ENCODE measurements at regions not wholly inside any gene's neighbourhood (a gene's known extent, or its start where the extent isn't known, plus 50 kb on each side); places are given as distances from the start of the nearest gene placed in this dataset.

DNA sequence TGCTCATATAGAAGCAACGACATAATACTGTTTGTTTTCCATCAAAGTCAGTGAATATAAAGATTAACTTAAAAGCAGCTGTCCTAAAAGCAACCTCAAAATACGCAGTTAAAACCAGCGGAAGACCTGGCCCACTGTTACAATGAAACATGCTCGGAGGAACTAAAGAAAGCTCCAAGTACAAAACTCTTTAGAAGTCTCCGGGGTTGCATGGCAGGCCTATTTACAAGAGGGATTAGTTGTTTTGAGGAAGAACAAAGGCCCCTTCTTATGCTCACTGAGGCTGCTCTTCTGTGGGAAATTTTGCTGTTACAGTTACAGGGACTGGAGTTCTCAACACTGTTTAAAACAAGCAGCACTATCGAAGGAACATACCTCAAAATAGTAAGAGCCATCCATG is 75.9 kb upstream of the C12orf71 start:
- peaks cover 0 to 5% (median 0%) of the 10 kb centered on the region in 4 experiments; a peak in 4 of 7 replicates for H3K4me1 ChIP-seq (replicated peaks in 1 of 4; ENCODE audit: control insufficient read depth in 3 of 4, insufficient read depth in 4 of 4, low read length in 3 of 4)
- no peaks in the 10 kb centered on the region; a peak in 1 of 4 replicates for H3K9me3 ChIP-seq (ENCODE audit: insufficient read depth in 2 of 2, low read depth in 1 of 2, low read length in 1 of 2)
- FAIRE-seq (peak; percentile 55), DNase-seq (ENCODE audit: low read depth in 1 of 2, low spot score in 2 of 2) (no peak)
- no peak overlapping the region for H2BK15ac ChIP-seq (ENCODE audit: low read length)
- H4K5ac ChIP-seq (ENCODE audit: insufficient read length, low read depth, low read length): no peak overlapping the region
- H3K79me1 ChIP-seq (ENCODE audit: low read depth, low read length): no peaks in the 10 kb centered on the region
- H3K4me3 ChIP-seq (ENCODE audit: extremely low read depth in 1 of 4, insufficient read depth in 2 of 4, low read depth in 3 of 4, low read length in 4 of 4): no peak overlapping the region; a peak in 1 of 8 replicates
- H3K36me3 ChIP-seq (ENCODE audit: control insufficient read depth in 2 of 4, insufficient read depth in 4 of 4, low read length in 3 of 4): no peaks in the 10 kb centered on the region
- H3K14ac ChIP-seq (ENCODE audit: insufficient read length): no peak overlapping the region
- H3K79me2 ChIP-seq (ENCODE audit: control insufficient read depth in 1 of 2, insufficient read depth in 2 of 2, low read length in 2 of 2): no peaks in the 10 kb centered on the region
- no peak overlapping the region for H3K9ac ChIP-seq (replicated peaks in 1 of 4; ENCODE audit: extremely low read depth in 1 of 4, low read depth in 3 of 4, low read length in 3 of 4)
- ChIA-PET CTCF (ENCODE audit: partially characterized antibody) (no interaction called here), POLR2A (ENCODE audit: partially characterized antibody) (no interaction called here)
- no peak overlapping the region for H4K8ac ChIP-seq (ENCODE audit: extremely low read depth, insufficient read depth, low read length)
- 0 out of 2 replicates have a peak overlapping the region, but pooled peaks have one; percentile 15 for H2AFZ ChIP-seq (ENCODE audit: low read length)
- no peak overlapping the region; a peak in 1 of 4 replicates for H3K4me2 ChIP-seq (ENCODE audit: insufficient read depth in 1 of 2, low read depth in 2 of 2, low read length in 2 of 2)
- no peaks in the 10 kb centered on the region for H4K20me1 ChIP-seq (replicated peaks in 1 of 2; ENCODE audit: control insufficient read depth in 1 of 2, insufficient read depth in 2 of 2, low read length in 2 of 2)
- no peak overlapping the region for H3K56ac ChIP-seq (replicated peaks; ENCODE audit: insufficient read length, low read depth, low read length)
- H3K23me2 ChIP-seq (ENCODE audit: low read depth, low read length): no peaks in the 10 kb centered on the region
- no peak overlapping the region for H2BK120ac ChIP-seq (replicated peaks; ENCODE audit: low read depth, low read length)
- no peak overlapping the region for H3K18ac ChIP-seq (ENCODE audit: extremely low read depth, low read length)
- no peak overlapping the region for H2BK20ac ChIP-seq (ENCODE audit: low read length)
- no peak overlapping the region for H3K27ac ChIP-seq (ENCODE audit: low read depth, low read length)
- no peak overlapping the region for H2BK12ac ChIP-seq (ENCODE audit: low read depth, low read length)
- no peak overlapping the region for H2AK5ac ChIP-seq (ENCODE audit: low read depth, low read length)
- H4K91ac ChIP-seq (replicated peaks; ENCODE audit: insufficient read length, low read length): no peak overlapping the region
- no peak overlapping the region for H3K23ac ChIP-seq (ENCODE audit: insufficient read length)
- 45% methylated on average over 6 of the region's 6 CpGs; no CpG with 5 or more reads in 1 of the 2 experiments for WGBS, 2 experiments (ENCODE audit: extremely low coverage in 1 of 2, insufficient coverage in 1 of 2, insufficient read length in 1 of 2, insufficient replicate concordance in 2 of 2, low coverage in 1 of 2, low lambda C conversion rate in 2 of 2, missing lambda C conversion rate in 1 of 2)
- no peaks in the 10 kb centered on the region for H3K27me3 ChIP-seq (replicated peaks in 1 of 4; ENCODE audit: control insufficient read depth in 3 of 4, extremely low read depth in 1 of 4, insufficient read depth in 3 of 4, low read length in 3 of 4)
- H3K4ac ChIP-seq (replicated peaks; ENCODE audit: insufficient read length, low read depth, low read length): no peak overlapping the region
- H2BK5ac ChIP-seq (ENCODE audit: low read depth, low read length): no peak overlapping the region
- no peak for TF ChIP-seq CBX5 (IDR thresholded peaks at IDR 0.05; ENCODE audit: low read depth, low read length)
- TF ChIP-seq, protein P1, sequence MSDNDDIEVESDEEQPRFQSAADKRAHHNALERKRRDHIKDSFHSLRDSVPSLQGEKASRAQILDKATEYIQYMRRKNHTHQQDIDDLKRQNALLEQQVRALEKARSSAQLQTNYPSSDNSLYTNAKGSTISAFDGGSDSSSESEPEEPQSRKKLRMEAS (IDR thresholded peaks at IDR 0.05): no peak

Measured in H1 (cell line).